CD4-positive, alpha-beta T cell treated with Interleukin-2 at 100 ng/mL for 4 hours (primary cell): ENCODE measurements at regions not wholly inside any gene's neighbourhood (a gene's known extent, or its start where the extent isn't known, plus 50 kb on each side); places are given as distances from the start of the nearest gene placed in this dataset.
A peak's percentile ranks its signal among the peaks of the same experiment; 100 is the strongest.
"Not testable (repeated sequence)": the region's sequence is repeated elsewhere in the genome, so short reads cannot be mapped to it uniquely, and the experiment has no call there.

Source experiments
- DNase-seq: peaks from one replicate; pipeline ENCODE4 v3.0.0-alpha.2; 2020; ENCODE audit warnings: low spot score

DNA sequence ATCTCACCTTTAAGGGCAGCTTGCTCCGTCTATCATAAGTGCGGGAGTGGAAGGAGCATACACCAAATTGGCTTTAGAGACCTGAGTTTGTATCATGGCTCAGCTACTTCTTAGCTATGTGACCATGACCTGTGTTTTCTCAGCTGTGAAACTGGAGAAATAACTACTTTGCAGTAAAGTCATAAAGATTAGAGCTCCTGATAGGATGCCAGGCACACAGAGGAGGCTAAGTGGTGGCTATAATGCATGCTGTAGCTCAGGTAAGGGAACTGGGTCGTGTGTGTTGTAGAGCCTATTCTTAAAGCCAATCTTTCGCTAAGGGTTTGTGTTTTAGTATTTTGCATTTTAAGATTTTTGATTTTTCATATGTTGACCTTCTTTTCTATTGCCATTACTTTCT is 451.5 kb upstream of the MAN1A1 start:
- DNase-seq: no peak

DNA sequence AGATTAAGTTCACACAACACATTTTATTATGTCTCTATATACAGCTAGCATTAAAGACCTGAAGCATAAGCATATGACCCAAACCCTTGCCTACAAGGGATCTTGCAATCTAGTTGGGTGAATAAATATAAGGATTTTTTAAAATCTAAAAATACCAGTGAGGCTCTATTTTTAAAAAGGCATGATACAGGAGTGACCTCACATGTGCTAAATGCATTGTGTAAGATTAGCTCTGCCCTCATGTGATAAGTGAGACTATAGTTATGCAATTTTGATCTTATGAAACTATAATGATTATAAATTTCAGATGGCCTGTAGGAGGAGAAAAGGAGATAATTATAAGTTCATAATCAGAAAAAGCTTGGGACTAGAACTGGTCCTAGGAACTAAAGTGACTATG is 451.0 kb upstream of the MAN1A1 start:
- no peak for DNase-seq

DNA sequence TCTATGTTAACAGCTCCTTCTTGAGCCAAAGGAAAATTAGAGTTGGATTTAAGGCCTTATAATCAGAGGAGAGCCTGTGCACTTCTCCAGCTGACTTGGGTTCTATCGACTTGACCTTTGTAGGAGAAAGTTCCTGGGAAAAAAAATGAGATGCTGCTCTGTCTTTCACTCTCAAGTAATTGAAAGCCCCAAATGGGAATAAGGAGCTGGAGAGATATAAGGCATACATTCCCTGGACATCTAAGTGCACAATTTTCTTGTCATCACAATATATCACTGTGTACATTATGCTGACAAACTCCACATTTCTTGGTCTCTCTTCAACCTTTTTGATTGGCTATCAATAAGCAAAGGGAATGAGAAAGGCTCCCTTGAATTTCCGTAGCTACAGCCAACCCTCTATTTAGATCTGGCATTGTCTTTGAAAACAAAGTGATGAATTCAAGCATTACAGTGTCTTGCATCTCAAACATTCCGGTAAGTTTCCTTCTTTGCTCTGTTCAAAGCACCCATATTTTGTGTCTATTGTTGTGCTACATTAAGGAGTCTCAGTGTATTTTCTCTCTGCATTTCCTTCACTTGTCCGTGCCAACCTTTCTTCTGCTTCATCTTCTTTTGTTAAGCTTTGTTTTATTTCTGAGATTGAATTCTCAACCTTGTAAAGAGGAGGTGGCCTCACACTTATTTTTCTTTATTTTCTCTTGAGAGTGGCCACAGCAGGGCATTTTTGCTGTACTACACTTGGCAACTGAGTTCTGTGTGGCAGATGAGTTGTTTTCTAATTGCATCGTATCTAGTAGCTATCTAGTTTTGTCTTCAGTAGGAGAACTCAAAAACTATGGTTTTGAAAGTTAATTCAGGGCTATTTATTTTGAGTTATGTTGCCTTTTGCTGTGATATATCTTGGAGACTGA is 450.3 kb upstream of the MAN1A1 start:
- DNase-seq: no peak

DNA sequence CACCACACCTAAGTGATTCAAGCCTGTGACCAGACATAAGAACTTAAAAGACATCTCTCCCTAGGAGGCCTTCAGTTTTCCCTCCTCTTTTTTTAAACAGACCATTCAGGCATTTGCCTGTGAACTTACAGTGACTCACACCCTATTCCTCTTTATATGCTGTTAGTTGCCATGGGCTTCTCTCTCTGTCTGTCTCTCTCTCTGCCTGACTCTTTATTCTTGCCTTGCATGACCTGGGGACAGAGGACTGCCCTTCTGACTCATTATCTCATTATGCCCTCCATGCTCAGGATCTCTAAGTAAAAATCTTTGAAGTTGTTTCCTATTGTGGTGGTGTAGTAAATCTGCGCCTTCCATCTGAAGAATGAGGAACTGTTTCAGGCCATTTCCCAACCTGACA is 442.2 kb upstream of the MAN1A1 start:
- DNase-seq: no peak

GRCh38 chr6:119781365-119781764 is 431.8 kb upstream of the MAN1A1 start:
- DNase-seq: no peak

GRCh38 chr6:119768201-119768600 is 418.6 kb upstream of the MAN1A1 start:
- no peak for DNase-seq

- DNase-seq: no peak
Measured at GRCh38 chr6:119764927-119765681, 415.5 kb upstream of the MAN1A1 start.

GRCh38 chr6:119760046-119760445 is 410.5 kb upstream of the MAN1A1 start:
- DNase-seq: no peak

GRCh38 chr6:119758385-119758784 is 408.8 kb upstream of the MAN1A1 start:
- no peak for DNase-seq

- DNase-seq: no peak
Measured at GRCh38 chr6:119757467-119757866, 407.9 kb upstream of the MAN1A1 start.

DNA sequence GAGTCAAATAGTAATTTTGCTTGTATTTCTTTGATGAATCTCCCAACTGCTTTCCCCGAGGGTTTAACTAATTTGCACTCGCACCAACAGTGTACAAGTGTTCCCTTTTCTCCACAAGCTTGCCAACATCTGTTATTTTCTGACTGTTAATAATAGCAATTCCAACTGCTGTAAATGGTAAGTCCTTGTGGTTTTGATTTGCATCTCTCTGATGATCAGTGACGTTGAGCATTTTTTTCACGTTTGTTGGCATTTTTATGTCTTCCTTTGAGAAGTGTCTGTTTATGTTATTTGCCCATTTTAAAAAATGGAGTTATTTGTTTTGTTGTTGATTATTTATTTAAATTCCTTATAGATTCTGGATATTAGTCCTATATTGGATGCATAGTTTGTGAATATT is 399.8 kb upstream of the MAN1A1 start:
- DNase-seq: no peak

DNA sequence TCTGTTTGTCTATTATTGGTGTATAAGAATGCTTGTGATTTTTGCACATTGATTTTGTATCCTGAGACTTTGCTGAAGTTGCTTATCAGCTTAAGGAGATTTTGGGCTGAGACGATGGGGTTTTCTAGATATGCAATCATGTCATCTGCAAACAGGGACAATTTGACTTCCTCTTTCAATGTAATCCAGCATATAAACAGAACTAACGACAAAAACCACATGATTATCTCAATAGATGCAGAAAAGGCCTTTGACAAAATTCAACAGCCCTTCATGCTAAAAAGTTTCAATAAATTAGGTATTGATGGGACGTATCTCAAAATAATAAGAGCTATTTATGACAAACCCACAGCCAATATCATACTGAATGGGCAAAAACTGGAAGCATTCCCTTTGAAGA is 399.0 kb upstream of the MAN1A1 start:
- not testable (repeated sequence) for DNase-seq

- peak; percentile 44 for DNase-seq
Measured at GRCh38 chr6:119742188-119742803, 392.7 kb upstream of the MAN1A1 start.

DNA sequence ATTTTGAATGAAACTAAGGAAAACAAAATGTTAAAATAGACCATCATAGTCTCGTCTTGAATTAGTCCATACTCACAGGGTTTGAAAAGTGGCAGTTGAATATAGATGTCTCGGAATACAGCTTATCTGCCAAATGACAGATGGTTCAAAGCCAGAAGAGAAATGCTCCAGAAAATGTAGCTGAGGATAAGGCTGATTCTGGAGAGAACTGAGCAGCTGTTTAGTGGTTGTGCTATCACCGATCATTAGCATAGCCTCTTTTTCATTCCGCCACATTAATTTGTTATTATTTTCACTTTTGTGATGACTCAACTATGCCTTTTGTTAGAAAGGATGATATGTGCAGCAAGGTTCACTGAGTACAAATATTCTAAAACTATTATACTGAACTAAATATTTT is 390.2 kb upstream of the MAN1A1 start:
- no peak for DNase-seq

DNA sequence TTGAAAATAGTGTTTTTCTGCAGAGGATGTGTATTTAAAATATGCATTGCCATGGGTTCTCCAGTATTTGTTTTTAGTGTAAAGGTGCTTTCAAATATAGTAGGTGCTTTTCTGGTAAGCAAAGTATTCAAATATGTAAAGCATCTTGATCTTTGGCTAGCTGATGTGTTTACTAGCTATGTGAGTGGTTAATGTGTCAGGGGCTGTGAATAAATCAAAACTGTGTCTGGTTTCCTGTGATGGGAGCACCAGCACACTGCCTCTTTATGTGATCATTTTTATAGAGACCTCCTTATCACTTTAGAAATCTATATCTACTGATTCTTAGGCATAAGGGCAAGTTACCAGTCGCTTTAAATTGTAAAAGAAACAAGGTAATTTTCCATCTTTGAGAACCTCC is 388.9 kb upstream of the MAN1A1 start:
- no peak for DNase-seq

- no peak for DNase-seq
Measured at GRCh38 chr6:119736296-119737021, 386.9 kb upstream of the MAN1A1 start.

GRCh38 chr6:119735530-119735929 is 386.0 kb upstream of the MAN1A1 start:
- no peak for DNase-seq

GRCh38 chr6:119734227-119734626 is 384.7 kb upstream of the MAN1A1 start:
- DNase-seq: no peak

GRCh38 chr6:119728935-119729334 is 379.4 kb upstream of the MAN1A1 start:
- no peak for DNase-seq

DNA sequence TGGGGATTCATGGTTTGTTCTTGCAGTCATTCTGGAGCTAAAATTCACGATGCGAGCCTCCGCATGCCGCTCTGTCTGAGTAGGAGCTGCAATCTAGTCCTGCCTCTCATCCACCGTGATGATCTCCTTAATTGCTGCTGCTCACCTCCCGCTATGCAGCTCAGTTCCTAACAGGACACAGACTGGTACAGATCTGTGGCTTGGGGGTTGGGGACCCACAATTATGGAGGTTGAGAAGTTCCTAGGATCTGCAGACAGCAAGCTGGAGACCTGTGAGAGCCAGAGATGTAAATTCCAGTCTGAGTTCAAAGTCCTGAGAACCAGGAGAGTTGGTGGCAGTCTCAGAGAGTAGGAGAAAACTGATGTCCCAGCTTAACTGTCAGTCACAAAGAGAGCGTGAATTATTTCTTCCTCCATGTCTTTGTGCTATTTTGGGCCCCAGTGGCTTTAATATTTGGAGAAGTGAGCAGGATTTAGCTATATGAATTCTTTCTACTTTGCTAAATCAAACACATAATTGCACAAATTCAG is 378.7 kb upstream of the MAN1A1 start:
- DNase-seq: no peak

GRCh38 chr6:119727504-119728219 is 378.1 kb upstream of the MAN1A1 start:
- DNase-seq: no peak
